Parathyroid adenoma (tissue), 2 donors: ENCODE measurements at regions not wholly inside any gene's neighbourhood (a gene's known extent, or its start where the extent isn't known, plus 50 kb on each side); places are given as distances from the start of the nearest gene placed in this dataset.
"Not testable (repeated sequence)": the region's sequence is repeated elsewhere in the genome, so short reads cannot be mapped to it uniquely, and the experiment has no call there.

Experiments used
- H2AFZ ChIP-seq: fragments of 300-600 bp; sonication (generic); one replicate; pipeline ENCODE4 v1.7.0; 2017; ENCODE audit warnings: antibody characterized with exemption, mild to moderate bottlenecking
- H3K27ac ChIP-seq: fragments of 300-600 bp; sonication (generic); one replicate; pipeline ENCODE4 v1.7.0; 2017
- H3K27me3 ChIP-seq: fragments of 300-600 bp; sonication (generic); one replicate; pipeline ENCODE4 v1.7.0; 2017; ENCODE audit warnings: low read length; ENCODE audit not compliant: control insufficient read depth, insufficient read depth
- H3K36me3 ChIP-seq: fragments of 300-600 bp; sonication (generic); one replicate; pipeline ENCODE4 v1.7.0; 2017; ENCODE audit warnings: low read length; ENCODE audit not compliant: control insufficient read depth, insufficient read depth
- H3K4me1 ChIP-seq: fragments of 300-600 bp; sonication (generic); one replicate; pipeline ENCODE4 v1.7.0; 2017; ENCODE audit warnings: control low read depth
- H3K4me2 ChIP-seq: fragments of 300-600 bp; sonication (generic); one replicate; pipeline ENCODE4 v1.7.0; 2017; ENCODE audit warnings: low read length
- H3K4me3 ChIP-seq: fragments of 300-600 bp; sonication (generic); one replicate; pipeline ENCODE4 v1.7.0; 2017; ENCODE audit warnings: low read depth, low read length
- H3K79me2 ChIP-seq: fragments of 300-600 bp; sonication (generic); one replicate; pipeline ENCODE4 v1.7.0; 2017; ENCODE audit warnings: control low read depth
- H3K9ac ChIP-seq: fragments of 300-600 bp; sonication (generic); one replicate; pipeline ENCODE4 v1.7.0; 2017; ENCODE audit warnings: mild to moderate bottlenecking
- H3K9me3 ChIP-seq: fragments of 300-600 bp; sonication (generic); one replicate; pipeline ENCODE4 v1.7.0; 2017; ENCODE audit warnings: low read length; ENCODE audit not compliant: control insufficient read depth
- CTCF ChIP-seq: fragments of 300-600 bp; sonication (generic); IDR thresholded peaks from one replicate; pipeline ENCODE4 v1.7.0; 2017; ENCODE audit warnings: antibody characterized with exemption, mild to moderate bottlenecking
- donor health status: primary hyperparathyroidism.

DNA sequence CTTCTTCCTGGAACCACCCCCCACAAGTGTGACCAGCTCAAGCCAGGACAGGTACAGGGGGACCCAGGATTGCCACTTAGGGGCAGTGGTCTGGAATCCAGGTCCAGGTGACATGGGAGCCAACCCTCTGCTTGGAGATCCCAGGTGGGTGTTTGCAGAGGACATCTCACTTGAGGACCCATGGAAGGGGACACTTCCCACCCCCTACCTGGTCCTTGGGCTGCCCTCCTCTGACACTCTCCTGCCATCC lies 145.5 kb downstream of the SEC14L1 start:
- TF ChIP-seq CTCF: no peak
- Histone ChIP-seq H2AFZ (peak overlapping the region; percentile 41), H3K4me3 (peak overlapping the region; percentile 14), H3K27me3 (no peaks in the 10 kb centered on the region), H3K9me3 (no peaks in the 10 kb centered on the region), H3K27ac (peak overlapping the region; percentile 96), H3K36me3 (no peaks in the 10 kb centered on the region), H3K4me2 (peak overlapping the region; percentile 88), H3K9ac (no peak overlapping the region), H3K79me2 (peaks cover 17% of the 10 kb centered on the region), H3K4me1 (peaks cover 35% of the 10 kb centered on the region)

DNA sequence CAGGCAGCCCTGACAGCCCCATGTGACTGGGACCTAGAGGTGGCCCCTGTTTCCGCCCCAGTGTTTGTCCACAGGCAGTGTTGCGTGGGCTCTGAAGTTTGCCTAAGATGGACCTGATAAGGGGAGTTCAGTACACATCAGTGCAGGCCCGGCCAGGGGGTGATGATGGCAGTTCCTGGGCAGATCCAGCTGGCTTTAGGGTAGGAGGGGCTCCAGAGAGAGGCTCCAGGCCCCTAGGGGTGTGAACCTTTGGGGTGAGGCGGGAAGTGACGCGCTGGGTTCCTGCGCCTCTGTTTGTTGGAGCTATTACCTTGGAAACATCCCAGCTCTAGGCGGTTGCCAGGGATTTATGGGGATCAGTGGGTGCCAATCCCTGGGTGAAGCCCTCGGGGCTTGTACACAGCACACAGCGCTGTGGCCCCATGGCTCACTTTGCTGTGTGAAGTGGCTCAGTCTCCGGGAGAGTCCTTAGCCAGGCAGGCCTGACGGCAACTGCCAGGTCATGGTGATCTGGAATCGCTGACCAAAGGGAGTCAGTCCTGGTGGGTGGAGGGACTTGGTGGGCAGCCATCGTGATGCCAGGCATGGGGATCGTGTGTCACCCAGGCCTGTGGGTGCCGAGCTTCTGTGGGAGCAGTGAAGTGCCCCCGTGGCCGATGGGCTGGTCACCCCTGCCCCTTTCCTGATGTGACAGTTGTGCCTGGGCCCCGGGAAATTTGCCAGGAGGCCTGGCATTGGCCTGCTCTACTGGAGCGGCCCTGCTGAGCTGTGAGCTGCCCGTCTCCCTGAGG lies 146.1 kb downstream of the SEC14L1 start:
- no peak for TF ChIP-seq CTCF
- H3K79me2 ChIP-seq: peaks cover 17% of the 10 kb centered on the region
- peak overlapping the region; percentile 88 for H3K4me2 ChIP-seq
- peak overlapping the region; percentile 96 for H3K27ac ChIP-seq
- no peaks in the 10 kb centered on the region for H3K9me3 ChIP-seq
- no peaks in the 10 kb centered on the region for H3K36me3 ChIP-seq
- H2AFZ ChIP-seq: peak overlapping the region; percentile 41
- H3K27me3 ChIP-seq: no peaks in the 10 kb centered on the region
- H3K4me1 ChIP-seq: peaks cover 35% of the 10 kb centered on the region
- no peak overlapping the region for H3K9ac ChIP-seq
- H3K4me3 ChIP-seq: peak overlapping the region; percentile 67

- H3K27me3 ChIP-seq: no peaks in the 10 kb centered on the region
- H3K27ac ChIP-seq: peak overlapping the region; percentile 96
- peak overlapping the region; percentile 93 for H3K9ac ChIP-seq
These were observed 146.8 kb downstream of the SEC14L1 start for GRCh38 chr17:77287432-77288068.

DNA sequence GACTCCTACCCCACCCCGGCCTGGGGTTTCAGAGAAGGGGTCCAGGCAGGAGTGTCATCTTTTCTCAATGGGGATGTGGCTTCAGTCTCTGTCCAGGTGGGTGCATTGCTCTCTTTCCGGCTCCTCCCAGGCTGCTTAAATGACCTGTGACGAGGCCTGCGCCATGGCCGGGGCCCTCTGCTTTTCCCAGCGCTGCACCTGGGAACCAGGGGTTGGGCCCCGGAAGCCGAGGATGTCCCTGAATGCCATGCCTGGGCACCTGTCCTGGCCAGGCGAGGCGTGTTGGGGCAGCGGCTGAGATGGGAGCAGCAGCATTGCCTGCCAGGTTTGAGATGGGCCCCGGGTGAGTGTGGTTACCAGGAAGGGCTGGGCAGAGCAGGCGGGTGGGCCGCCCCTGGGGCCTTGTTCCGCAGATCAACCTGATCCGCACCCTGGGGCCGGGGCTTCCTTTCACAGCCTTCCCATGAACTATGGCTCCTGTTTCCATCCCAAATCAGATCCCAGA lies 147.4 kb downstream of the SEC14L1 start:
- no peaks in the 10 kb centered on the region for H3K36me3 ChIP-seq
- H3K9ac ChIP-seq: peak overlapping the region; percentile 93
- H3K9me3 ChIP-seq: no peaks in the 10 kb centered on the region
- peak overlapping the region; percentile 96 for H3K27ac ChIP-seq
- H3K4me3 ChIP-seq: peak overlapping the region; percentile 67
- peaks cover 31% of the 10 kb centered on the region for H3K4me1 ChIP-seq
- no peak for TF ChIP-seq CTCF
- peaks cover 15% of the 10 kb centered on the region for H3K79me2 ChIP-seq
- no peaks in the 10 kb centered on the region for H3K27me3 ChIP-seq
- peak overlapping the region; percentile 88 for H3K4me2 ChIP-seq
- H2AFZ ChIP-seq: peak overlapping the region; percentile 24

More at GRCh38 chr17:77287432-77288068, 146.8 kb downstream of the SEC14L1 start:
- H3K4me2 ChIP-seq: peak overlapping the region; percentile 88
- H3K79me2 ChIP-seq: peaks cover 14% of the 10 kb centered on the region
- no peak for TF ChIP-seq CTCF
- H3K9me3 ChIP-seq: no peaks in the 10 kb centered on the region
- H3K36me3 ChIP-seq: no peaks in the 10 kb centered on the region
- H2AFZ ChIP-seq: peak overlapping the region; percentile 24
- H3K4me1 ChIP-seq: peaks cover 33% of the 10 kb centered on the region
- peak overlapping the region; percentile 67 for H3K4me3 ChIP-seq

- not testable (repeated sequence) for H3K4me2 ChIP-seq, H3K9me3 ChIP-seq, H3K27me3 ChIP-seq, H3K27ac ChIP-seq, H3K9ac ChIP-seq, H3K4me3 ChIP-seq, H3K36me3 ChIP-seq, H2AFZ ChIP-seq
- peaks cover 15% of the 10 kb centered on the region for H3K79me2 ChIP-seq
- peaks cover 19% of the 10 kb centered on the region for H3K4me1 ChIP-seq
These were observed 150.2 kb downstream of the SEC14L1 start for GRCh38 chr17:77290759-77291558.
